Stimulated activated CD4-positive, alpha-beta T cell treated with anti-CD3 and anti-CD28 coated beads, TNF-alpha, amount 100 ng/mL, for 48 hours (primary cell): ENCODE measurements at regions not wholly inside any gene's neighbourhood (a gene's known extent, or its start where the extent isn't known, plus 50 kb on each side); places are given as distances from the start of the nearest gene placed in this dataset.
"Not testable (repeated sequence)": the region's sequence is repeated elsewhere in the genome, so short reads cannot be mapped to it uniquely, and the experiment has no call there.

Experiments
- DNase-seq, 3 donors: peaks; one replicate each; pipeline ENCODE4 v3.0.0-alpha.2; 2020; ENCODE audit warnings: low read depth in 3 of 3

DNA sequence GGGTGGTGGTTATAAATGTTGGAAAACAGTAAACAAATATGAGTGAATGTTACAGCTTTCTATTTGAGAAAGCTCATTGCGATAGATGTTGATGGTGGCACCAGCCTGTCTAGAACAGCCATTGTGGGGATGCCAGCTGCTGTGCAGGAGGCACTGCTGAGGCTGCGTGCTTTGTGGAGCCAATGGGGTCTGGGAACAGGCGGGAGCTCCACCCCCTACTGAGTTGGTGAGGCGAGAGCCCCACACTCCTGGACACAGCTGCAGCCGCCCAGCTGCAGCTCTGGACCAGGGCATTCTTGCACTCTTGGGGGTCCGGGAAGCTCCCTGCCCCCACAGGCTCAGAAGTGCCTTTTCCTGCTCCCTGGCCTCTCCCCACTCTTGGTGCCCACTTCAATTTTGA lies 1147.1 kb upstream of the LRRTM3 start:
- no peak for DNase-seq

DNA sequence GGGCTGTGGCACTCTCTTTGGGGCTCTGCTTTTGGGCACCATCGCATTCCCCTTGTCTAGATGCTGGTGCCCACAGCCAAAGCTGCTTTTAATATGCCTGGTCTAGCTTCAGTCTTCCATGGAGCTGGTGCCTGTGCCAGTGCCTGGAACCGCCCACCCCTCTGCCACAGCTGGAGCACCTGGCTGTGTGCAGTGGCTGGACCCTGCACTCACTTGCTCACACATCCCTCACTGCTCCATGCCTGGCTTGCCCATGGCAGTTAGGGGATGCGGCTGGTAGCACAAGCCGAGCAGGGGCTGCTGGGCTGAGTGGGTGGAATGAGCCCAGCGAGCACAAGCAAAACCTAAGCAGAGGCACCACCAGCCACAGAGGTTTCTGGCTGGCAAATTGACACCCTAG lies 1145.9 kb upstream of the LRRTM3 start:
- no peak for DNase-seq

DNA sequence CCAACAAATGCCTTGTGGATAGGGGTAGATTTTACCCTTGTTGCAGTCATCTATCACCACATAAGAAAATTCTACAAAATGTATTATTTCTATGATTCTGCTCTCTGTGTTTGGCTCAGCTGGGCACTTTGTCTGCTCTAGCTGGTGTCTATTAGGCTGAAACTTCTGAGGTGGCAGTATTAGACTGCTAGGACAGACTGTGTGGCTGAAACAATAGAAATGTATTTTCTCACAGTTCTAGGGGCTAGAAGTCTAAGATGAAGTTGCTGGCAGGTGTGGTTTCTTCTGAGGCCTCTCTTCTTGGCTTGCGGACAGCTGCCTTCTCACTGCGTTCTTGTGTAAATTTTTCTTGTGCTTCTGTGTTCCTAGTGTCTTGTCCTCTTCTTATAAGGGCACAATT lies 1139.6 kb upstream of the LRRTM3 start:
- no peak for DNase-seq

DNA sequence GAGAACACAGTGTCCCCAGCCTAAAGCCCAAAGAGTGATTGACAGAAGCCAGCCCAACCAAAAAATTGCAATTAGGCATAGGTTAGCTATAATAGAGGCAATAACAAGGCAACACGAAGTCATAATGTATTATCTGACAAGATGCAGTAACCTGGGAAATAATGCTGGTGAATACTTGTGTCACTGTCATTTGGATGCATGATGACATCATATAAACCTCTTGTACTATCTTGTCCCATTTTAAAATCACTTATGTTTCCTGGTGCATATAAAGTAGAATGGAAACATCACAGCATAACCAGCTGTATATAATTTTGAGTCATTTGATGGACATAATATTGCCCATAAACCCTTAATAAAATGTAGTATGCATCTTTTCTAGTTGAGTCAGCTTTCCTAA lies 1138.3 kb upstream of the LRRTM3 start:
- no peak for DNase-seq

DNA sequence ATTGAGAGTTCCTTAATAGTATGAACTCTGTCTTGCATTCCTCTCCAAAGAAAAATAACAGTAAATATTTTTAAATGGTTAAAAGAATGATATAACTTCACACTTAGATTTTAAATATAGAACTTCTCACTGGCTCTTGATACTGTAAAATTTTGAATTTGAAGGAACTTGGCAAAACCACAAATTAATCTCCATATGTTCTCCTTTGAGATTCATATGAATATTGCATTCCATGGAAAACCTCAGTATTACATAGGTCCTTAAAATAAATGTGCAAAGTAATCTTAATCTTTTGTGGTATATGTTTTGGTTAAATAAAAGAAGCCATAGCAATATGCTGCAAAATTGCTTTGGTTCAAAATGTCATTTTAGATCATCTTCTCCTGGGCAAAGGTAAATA lies 1137.6 kb upstream of the LRRTM3 start:
- no peak for DNase-seq

DNA sequence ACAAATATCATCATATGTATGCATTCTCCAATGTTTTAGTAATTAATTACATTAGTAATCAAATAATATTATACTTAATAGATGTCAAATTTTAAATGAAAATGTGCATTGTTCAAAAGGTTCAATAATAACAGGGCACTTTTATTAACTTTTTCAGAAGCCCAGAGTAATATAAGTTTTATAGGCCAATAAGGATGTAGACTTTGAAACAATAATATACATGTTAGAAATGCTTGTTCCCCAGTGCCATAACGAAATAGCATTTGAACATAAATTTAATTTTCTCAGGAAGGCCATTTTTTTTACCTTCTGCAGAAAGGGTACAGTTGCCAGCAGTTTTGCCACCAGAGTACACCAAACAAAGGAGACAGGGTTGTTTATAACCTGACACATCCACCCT lies 1133.9 kb upstream of the LRRTM3 start:
- DNase-seq = no peak

DNA sequence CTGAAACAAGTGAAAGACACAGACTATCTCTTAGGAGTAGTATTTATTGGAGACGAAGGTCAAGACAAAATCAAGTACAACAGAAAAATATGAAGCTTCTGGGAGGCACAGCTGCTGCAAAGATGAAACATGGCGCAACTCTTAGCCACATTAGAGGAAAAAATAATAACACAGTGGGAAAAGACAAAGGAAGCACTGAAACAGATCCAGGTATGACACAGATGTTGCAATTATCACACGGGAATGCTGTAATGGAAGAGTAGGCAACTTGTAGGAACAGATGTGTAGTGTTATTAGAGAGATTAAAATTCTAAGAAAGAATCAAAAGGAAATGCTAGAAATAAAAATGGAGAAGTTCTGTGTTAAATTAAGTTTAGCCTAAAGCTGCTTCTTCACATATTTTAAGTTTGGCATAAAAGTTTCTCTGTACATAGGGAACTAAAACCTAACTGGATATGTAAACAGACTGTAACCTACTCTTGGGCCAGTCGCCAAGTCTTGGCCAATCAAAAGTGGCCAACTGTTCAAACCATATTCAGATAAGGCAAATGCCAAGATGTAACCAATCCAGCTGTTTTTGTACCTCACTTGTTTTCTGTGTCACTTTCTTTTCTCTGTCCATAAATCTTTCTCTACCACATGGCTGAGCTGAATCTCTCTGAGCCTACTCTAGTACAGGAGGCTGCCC lies 1132.0 kb upstream of the LRRTM3 start:
- no peak for DNase-seq

DNA sequence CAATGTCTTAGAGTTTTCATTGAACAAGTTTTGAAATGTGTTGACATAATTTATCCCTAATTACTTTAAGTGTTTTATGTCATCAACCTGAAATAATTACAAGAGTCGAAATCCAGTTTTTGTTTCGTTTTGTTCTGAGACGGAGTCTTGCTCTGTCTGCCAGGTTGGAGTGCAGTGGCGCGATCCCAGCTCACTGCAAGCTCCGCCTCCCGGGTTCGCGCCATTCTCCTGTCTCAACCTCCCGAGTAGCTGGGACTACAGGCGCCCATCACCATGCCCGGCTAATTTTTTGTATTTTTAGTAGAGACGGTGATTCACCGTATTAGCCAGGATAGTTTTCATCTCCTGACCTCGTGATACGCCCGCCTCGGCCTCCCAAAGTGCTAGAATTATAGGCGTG lies 1131.0 kb upstream of the LRRTM3 start:
- DNase-seq = not testable (repeated sequence)

DNA sequence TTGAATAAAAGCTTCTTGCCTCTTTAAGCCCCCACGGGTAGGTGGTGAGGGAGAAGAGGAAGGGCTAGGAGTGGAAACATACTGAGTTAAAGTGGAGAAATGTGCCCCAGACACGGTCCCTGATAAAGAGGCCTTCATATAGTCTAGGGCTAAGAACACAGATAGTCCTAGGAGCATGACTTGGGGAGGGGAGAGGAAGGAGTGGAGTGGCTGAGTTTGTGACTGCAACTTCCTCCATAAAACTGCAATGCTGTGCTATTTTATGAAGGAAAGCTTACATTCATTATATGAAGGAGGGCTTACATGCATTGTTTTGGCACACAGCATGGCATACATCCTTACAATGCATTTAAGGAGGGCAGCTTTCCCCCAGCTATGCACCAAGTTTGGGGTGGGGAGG lies 1129.4 kb upstream of the LRRTM3 start:
- no peak for DNase-seq

DNA sequence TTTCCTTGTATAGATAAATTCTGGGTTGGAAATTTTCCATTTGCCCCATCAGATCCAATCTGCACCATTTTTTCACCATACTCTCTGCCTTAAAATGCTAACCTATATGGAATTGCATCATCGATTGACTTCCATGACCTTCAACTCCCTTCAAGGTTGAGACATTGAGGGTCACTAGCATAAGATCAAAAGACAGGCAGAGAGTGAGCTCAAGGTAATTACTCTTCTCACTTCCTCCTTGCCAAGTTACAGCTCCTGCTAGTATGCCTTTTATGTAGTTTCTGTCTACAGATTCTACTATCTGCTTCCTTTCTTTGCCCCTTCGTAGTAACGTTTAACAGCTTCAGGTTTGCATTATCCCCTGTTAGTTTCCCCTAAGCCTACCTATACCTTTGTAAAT lies 1127.7 kb upstream of the LRRTM3 start:
- DNase-seq = no peak

DNA sequence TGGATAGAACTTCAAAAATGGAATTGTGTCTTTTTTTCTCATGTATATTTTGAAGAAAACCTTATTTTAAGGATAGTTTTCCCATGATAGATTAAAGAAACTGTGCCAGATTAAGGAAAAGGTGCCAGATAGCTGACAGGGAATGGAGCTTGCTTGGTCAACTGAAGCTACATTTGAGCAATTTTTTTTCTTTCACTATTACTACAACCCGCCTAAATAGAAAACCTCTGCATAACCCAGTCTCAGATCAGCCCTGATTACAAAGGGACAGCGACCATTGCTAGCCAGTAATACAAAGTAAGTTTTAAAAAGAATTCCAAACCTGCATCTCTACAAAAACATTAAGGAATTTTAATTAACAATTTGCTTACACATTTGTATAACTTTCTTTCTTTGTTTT lies 1123.4 kb upstream of the LRRTM3 start:
- DNase-seq = no peak

DNA sequence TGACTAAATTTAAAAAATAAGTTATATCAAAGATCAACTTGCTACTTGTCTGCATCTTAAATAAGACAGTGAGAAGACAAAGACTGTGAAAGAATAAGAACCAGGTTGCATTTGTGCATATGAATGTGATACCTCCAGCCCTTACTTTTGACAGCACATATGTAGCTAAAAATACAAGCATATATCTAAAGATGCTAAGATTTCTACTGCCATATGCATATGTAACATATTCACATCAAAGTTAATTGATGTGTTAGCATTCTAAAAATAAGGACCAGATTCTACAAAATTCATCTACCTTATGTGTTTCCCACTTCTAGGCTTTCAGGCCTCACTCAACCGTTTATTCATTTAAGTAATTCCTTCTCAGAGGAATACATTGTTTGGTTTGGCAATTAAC lies 1120.3 kb upstream of the LRRTM3 start:
- no peak for DNase-seq

DNA sequence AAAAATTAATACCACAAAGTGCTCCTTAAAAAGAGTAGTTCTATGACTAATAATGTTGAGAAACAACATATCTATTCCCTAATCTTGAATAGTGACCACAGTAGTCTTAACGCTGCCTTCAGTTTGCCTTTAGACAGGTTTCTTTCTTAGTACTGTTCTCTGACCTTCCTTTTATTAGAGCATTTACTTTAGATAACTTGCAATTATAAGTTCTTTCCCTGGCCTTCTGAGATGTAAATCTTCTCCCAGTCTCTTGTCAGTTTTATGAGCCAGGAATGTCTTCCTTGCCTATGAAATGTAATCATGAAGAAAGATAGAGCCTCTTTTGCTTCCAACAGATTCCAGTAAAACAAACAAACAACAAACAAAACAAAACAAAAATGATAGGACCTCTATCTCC lies 1119.8 kb upstream of the LRRTM3 start:
- DNase-seq = no peak

DNA sequence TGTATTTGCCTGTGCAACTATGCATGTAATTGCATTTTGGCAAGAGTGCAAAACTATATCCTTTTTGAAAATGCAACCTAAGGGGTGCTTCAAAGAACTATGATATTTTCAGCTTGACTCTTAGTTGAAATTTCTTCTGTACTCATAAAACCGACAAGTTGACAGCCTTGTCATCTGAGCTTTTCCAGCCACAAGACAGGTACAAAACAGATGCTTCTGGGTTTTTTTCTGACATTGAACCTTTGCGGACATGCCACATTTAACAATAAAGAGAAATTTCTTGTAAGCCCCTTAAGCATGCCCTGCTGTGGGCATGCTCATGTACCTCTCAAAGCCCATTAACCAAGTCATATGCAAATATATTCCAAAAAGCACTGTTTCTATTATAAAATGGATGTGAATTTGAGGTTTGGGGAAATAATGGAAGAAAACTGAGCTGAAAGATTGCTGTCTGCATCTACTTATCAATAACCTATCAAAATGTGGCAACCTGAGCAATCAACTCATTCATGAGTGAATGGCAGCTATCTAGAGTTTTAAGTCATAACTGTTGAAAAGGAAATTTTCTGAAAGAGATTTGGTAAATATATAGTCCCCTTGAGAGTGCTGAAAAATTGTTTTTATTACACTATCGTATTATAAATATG lies 1117.0 kb upstream of the LRRTM3 start:
- no peak for DNase-seq

DNA sequence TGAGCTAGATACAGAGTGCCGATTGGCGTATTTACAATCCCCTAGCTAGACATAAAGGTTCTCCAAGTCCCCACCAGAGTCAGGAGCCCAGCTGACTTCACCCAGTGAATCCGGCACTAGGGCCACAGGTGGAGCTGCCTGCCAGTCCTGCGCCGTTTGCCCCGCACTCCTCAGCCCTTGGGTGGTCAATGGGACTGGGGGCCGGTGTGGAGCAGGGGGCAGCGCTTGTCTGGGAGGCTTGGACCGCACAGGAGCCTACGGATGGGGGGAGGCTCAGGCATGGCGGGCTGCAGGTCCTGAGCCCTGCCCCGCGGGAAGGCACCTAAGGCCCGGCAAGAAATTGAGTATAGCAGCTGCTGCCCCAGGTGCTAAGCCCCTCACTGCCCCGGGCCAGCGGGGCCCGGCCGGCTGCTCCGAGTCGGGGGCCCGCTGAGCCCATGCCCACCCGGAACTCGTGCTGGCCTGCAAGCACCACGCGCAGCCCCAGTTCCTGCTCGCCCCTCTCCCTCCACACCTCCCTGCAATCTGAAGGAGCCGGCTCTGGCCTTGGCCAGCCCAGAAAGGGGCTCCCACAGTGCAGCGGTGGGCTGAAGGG lies 1113.8 kb upstream of the LRRTM3 start:
- no peak for DNase-seq

DNA sequence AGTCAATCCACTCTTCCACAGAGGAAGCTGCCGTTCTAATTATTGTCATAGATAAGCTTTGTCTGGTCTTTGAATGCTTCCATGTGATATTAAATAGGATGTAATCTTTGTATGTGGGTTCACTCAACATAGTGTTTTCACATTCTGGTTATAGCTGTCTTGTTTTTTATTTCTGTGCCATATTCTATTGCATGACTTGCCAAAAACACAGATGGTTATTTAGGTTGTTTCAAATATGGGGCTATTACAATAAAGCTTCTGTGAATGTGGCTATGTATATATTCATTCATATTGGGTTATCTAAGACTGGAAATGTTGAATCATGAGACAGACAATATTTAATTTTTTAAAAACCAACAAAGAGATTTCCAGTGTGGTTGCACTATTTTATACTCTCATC lies 1109.3 kb upstream of the LRRTM3 start:
- no peak for DNase-seq

DNA sequence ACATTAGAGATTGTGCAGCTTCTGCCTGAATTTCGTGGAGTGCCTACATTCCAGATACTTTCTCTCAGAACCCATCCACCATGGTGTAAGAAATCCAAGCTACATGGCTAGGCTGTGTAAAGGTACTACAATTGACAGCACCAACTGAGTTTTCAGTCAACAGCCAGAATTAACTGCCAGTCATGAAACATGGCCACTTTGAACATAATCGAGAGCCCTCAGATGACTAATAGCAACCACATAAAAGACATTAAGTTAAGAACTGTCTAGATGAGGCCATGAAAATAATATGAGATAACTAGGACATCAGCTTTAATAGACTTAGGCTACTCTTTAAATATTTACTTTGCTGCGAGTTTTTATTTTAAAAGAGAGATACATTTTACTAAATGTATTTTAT lies 1106.8 kb upstream of the LRRTM3 start:
- DNase-seq = no peak

DNA sequence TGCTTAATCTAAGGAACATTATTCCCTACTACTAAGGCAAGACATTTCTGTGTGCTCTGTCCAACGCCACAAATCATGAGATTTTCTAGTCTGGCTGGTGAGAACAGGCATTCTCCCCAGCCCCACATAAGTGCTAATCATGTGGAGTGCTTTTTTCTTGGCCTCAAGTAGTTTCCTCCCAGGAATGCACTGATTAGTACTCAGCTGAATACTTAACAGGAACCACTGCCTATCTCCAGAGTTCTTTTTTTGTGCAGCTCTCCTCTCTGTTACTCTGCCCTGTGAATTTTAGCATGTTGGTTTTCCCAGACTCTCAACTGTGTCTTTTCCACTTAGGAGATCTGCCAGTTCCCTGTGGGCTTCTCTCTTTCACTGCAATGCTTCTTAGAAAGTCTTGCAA lies 1098.5 kb upstream of the LRRTM3 start:
- DNase-seq = no peak

DNA sequence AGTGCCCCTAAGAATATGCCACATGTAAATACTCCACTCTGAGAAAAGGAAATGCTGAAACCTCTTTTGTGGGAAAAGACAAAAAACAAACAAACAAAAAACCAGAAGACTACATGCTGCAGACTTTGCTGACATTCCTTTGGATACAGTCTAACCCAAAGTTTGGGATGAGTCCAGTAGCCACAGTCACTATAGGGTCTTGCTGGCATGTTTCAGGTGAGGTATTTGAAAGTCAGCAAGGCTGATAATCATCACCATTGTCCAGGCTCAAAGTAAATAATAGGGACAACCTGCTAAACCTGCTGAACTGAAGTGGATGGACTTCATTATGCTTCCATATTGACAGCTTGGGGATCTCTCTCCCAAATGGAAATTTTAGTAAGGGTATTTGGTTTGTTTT lies 1087.0 kb upstream of the LRRTM3 start:
- no peak for DNase-seq

DNA sequence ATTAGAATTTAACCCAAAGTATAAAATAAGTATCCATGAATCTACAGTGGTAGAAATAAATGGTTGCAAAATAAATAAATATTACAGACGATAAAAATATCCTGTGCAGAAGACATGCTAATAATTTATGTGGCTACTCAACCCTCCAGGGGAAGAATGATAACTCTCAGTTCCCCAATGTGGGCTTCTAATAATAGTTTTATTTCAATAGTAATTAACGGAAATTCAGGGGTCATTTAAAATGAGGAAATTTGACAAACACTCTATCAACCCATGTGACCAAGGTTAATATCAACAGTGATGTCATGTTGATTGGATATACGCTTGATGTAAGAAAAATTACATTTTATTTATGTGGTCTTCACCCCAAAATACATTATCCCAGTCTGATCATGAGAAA lies 1082.6 kb upstream of the LRRTM3 start:
- no peak for DNase-seq

DNA sequence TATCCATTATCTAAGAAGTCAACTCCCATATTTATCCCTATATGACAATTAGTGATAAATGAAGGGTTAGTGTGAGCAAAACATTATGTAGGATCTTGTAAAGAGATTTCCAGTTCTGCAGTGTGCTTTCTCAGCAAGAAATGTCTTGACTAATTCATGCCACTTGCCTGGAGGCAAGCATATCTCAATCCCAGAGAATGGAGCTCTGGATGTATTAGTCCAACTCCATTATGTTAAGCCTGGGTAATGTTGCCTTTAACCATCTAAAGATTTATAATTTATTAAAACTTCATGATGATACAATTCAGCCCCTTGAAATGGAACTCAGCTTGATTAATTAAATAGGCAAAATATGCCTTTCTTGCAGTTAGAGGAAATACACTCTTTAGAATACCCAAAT lies 1079.9 kb upstream of the LRRTM3 start:
- no peak for DNase-seq

DNA sequence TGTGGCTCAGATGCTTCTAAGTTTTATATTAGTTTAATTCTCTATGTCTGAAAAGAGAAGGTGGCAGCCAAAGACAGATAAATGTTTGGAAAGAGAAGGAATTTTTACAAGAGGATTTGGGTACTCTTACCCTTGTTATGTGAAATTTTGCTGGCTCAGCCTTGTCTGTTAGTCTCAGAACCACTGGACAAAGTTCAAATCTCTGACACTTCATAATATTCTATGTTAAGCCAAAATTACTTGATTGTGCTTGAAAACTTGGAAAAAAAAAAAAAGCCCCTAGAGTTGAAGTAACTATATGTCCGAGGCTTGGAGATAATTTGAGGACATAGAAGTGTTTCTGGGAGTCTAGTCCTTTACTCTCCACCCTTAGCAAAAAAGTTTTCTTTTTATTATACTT lies 1079.3 kb upstream of the LRRTM3 start:
- no peak for DNase-seq

DNA sequence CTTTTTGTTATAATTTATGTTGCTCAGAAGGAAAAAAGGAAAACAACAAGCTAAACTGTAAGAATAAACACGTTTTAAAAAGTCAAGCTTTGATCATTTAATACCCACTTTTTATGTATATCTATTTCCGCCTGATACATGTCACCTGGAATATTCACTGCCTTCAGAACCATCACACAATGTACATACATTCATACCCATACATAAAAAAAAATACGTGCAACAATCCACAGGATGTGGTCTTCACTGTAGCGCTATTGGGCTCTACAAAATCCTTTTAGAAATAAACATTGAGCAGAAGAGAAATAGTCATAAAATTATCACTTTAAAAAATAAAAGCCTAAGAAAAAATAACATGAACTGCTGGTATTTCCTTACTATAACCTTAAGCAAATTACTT lies 1078.9 kb upstream of the LRRTM3 start:
- DNase-seq = no peak
